Testis (tissue), 2 donors: ENCODE measurements at regions not wholly inside any gene's neighbourhood (a gene's known extent, or its start where the extent isn't known, plus 50 kb on each side); places are given as distances from the start of the nearest gene placed in this dataset.

Source experiments
- CTCF ChIP-seq, 3 experiments: fragments of 450-650 bp in 2 of 3; fragments of 200-600 bp in 1 of 3; sonication (generic) in 1 of 3; IDR thresholded peaks; one replicate each; pipeline ENCODE4 v1.5.1; 2016 to 2019; ENCODE audit warnings: antibody characterized with exemption in 3 of 3, mild to moderate bottlenecking in 2 of 3, moderate library complexity in 1 of 3
- POLR2A ChIP-seq: fragments of 450-650 bp; IDR thresholded peaks from one replicate; pipeline ENCODE4 v1.6.1; 2017; ENCODE audit warnings: antibody characterized with exemption, mild to moderate bottlenecking, moderate library complexity

GRCh38 chr11:106410902-106411301, 333.4 kb downstream of the AASDHPPT start:
- TF ChIP-seq CTCF (IDR thresholded peaks at IDR 0.05) (no peak), POLR2A (no peak)
